ENCODE measurements at regions not wholly inside any gene's neighbourhood (a gene's known extent, or its start where the extent isn't known, plus 50 kb on each side); places are given as distances from the start of the nearest gene placed in this dataset.
"Not testable (repeated sequence)": the region's sequence is repeated elsewhere in the genome, so short reads cannot be mapped to it uniquely, and the experiment has no call there.

GRCh38 chr1:214143006-214143992 lies 137.7 kb upstream of the SMYD2 start:
- DNase-seq (ENCODE audit: low spot score), result no peak

GRCh38 chr1:214144521-214144920 lies 136.4 kb upstream of the SMYD2 start:
- not testable (repeated sequence) for DNase-seq (ENCODE audit: low spot score)

- DNase-seq (ENCODE audit: low spot score), result no peak
Observed at GRCh38 chr1:214146523-214146922, 134.4 kb upstream of the SMYD2 start.

GRCh38 chr1:214154596-214155292 lies 126.2 kb upstream of the SMYD2 start:
- DNase-seq (ENCODE audit: low spot score), result no peak

GRCh38 chr1:214155987-214156625 lies 124.9 kb upstream of the SMYD2 start:
- DNase-seq (ENCODE audit: low spot score), result no peak

- no peak for DNase-seq (ENCODE audit: low spot score)
Observed at GRCh38 chr1:214164173-214164572, 116.8 kb upstream of the SMYD2 start.

- DNase-seq (ENCODE audit: low spot score), result no peak
Observed at GRCh38 chr1:214165850-214166374, 115.0 kb upstream of the SMYD2 start.

GRCh38 chr1:214174508-214175199 lies 106.3 kb upstream of the SMYD2 start:
- DNase-seq (ENCODE audit: low spot score), result no peak

GRCh38 chr1:214178102-214178501 lies 102.9 kb upstream of the SMYD2 start:
- DNase-seq (ENCODE audit: low spot score), result no peak

GRCh38 chr1:214184992-214185391 lies 96.0 kb upstream of the SMYD2 start:
- no peak for DNase-seq (ENCODE audit: low spot score)

- DNase-seq (ENCODE audit: low spot score), result no peak
Observed at GRCh38 chr1:214186103-214186824, 94.7 kb upstream of the SMYD2 start.

- peak; percentile 7 for DNase-seq (ENCODE audit: low spot score)
Observed at GRCh38 chr1:214187121-214187900, 93.6 kb upstream of the SMYD2 start.

GRCh38 chr1:214187933-214188332 lies 93.0 kb upstream of the SMYD2 start:
- no peak for DNase-seq (ENCODE audit: low spot score)

- DNase-seq (ENCODE audit: low spot score), result no peak
Observed at GRCh38 chr1:214188835-214189234, 92.1 kb upstream of the SMYD2 start.

- no peak for DNase-seq (ENCODE audit: low spot score)
Observed at GRCh38 chr1:214192825-214193643, 87.9 kb upstream of the SMYD2 start.

- DNase-seq (ENCODE audit: low spot score), result no peak
Observed at GRCh38 chr1:214193691-214194090, 87.3 kb upstream of the SMYD2 start.

GRCh38 chr1:214198571-214198970 lies 82.4 kb upstream of the SMYD2 start:
- DNase-seq (ENCODE audit: low spot score), result no peak

- DNase-seq (ENCODE audit: low spot score), result no peak
Observed at GRCh38 chr1:214199585-214199984, 81.4 kb upstream of the SMYD2 start.

- no peak for DNase-seq (ENCODE audit: low spot score)
Observed at GRCh38 chr1:214202992-214203391, 78.0 kb upstream of the SMYD2 start.

Data from AG08396 (cell line).